T47D (cell line): ENCODE measurements at regions not wholly inside any gene's neighbourhood (a gene's known extent, or its start where the extent isn't known, plus 50 kb on each side); places are given as distances from the start of the nearest gene placed in this dataset.
A peak's percentile ranks its signal among the peaks of the same experiment; 100 is the strongest.

Source experiments
- DNase-seq, 2 experiments: peaks; one replicate each; pipeline versions ENCODE4 v3.0.0 to v3.0.0-alpha.2; 2011 to 2012; ENCODE audit warnings: low read depth in 1 of 2, low spot score in 1 of 2
- JUND ChIP-seq: IDR thresholded peaks from 2 replicates; pipeline ENCODE4 v1.6.1; 2012; ENCODE audit warnings: low read depth
- in situ Hi-C: cut with HindIII; loops from 2 replicates; pipeline ENCODE4 v1.10.0; 2016; ENCODE audit warnings: low sequenced_read_pairs, low pct_unique_long_range_greater_than_20kb

- TF ChIP-seq JUND = no peak
- DNase-seq = no peak
- in situ Hi-C loops = no loop called here
Measured at GRCh38 chr5:24053737-24054136, 546.3 kb downstream of the PRDM9 start.

DNA sequence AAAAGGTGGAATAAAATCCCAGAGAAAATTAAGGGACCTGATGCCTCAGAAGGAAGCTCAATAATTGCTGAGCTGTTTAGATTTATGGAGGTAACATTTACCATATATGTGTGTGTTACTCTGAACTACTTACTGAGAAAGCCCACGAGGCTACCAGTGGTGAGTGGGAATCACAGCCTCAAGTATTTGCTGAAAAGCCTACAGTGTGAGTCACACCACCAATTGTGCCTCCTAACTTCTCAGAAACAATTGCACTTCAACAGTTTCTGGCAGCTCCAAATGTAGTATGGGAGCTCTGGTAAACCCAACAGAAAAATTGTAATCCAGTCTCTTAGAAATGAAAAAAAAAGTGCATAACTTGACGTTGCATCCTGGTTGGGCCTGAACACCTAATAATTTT, 551.6 kb downstream of the PRDM9 start:
- DNase-seq = no peak
- in situ Hi-C loops = no loop called here
- TF ChIP-seq JUND = no peak

DNA sequence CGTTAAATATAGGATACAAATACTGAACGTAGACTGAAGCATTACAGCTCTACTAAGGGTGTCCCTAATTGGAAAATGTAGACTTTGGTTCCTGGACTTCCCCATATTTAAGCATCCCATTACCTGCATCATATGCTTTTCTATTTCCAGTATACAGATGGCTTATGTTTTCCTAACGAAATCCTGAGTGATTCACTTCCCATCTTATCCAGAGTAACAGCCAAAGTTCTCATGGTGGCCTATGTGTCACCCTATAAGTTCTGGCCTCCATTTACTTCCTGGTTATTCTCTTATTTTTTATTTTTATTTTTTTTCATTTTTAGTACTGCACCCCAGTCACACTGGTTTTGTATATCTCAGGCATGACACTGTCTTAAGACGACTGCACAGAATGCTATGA, 552.3 kb downstream of the PRDM9 start:
- DNase-seq = no peak
- TF ChIP-seq JUND = no peak
- in situ Hi-C loops = no loop called here

- no peak for TF ChIP-seq JUND
- in situ Hi-C loops = no loop called here
- no peak for DNase-seq
Measured at GRCh38 chr5:24065779-24066178, 558.4 kb downstream of the PRDM9 start.

DNA sequence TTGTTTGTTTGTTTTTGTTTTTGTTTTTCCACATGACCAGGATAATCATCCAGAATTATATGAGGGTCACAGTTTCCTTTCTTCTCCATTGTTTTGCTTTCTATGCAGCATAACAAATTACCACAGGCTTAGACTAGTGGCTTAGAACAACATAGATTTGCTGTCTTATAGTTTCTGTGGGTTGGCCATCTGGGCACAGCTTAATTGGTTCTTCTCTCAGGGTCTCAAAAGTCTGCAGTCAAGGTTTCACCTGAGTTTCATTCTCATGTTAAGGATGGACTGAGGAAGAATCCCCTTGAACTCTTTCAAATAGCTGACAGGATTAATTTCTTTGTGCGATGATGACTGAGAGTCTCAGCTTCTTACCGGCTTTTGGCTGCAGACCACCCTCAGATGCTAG, 559.8 kb downstream of the PRDM9 start:
- in situ Hi-C loops = no loop called here
- TF ChIP-seq JUND = no peak
- DNase-seq = no peak

- DNase-seq = no peak
- in situ Hi-C loops = no loop called here
- no peak for TF ChIP-seq JUND
Measured at GRCh38 chr5:24068524-24068923, 561.1 kb downstream of the PRDM9 start.

DNA sequence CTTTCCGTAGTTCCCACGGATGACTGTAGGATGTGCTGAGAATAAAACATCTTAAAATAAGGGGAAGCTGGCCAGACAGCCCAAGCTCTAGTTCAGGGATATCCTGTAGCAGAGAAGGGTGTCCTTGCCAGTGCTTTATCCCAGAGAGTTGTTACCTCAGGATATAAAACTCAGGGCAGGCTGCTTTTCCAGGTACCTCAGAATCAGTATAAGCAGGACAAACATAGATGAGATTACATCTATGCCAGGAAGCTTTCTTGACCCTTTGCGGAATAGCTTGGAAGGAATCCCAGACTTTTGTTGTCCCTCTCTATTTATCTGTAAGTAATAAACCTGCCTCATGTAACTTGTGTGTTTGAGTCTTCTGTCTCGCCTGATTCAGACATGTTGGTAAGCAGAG, 565.7 kb downstream of the PRDM9 start:
- in situ Hi-C loops = no loop called here
- DNase-seq = peak in 1 of 2 experiments; percentile 49
- no peak for TF ChIP-seq JUND

DNA sequence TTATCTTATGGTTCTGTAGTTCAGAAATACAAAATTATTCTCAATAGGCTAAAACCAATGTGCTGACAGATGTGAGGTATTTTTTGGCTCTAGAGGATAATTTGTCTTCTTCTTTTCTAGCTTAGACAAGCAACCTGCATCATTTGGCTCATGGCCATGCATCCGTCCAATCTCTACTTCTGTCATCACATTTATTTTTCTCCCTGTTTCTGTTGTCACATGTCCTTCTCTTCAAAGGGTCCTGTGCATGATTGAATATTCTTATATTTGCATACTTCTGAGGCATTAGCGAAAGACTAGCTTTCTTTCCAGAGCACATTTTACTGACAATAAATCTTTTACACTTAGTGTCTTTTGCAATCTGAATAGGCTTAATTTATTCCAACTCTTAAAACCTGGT, 564.7 kb downstream of the CDH10 start:
- in situ Hi-C loops = no loop called here
- no peak for TF ChIP-seq JUND
- no peak for DNase-seq

GRCh38 chr5:24094081-24094679, 550.6 kb downstream of the CDH10 start:
- no peak for TF ChIP-seq JUND
- DNase-seq = no peak
- in situ Hi-C loops = no loop called here

DNA sequence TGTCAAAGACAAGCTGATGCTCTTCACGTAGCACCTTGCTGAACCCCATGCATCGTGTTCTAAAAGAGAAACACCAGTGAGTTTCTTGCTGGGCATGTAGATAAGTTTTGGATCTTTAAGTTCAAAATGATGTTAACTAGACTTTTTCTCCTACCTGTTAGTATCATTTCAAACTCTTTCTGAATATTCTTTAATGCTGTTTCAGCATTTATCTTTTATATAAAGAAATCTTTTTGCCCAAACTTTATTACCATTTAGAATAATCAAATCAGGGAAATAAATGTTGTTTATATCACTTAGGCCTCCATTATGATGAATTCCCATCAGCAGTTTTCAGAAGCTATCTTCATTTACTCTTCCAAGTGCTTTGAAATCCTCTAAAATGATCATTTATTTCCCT, 542.8 kb downstream of the CDH10 start:
- DNase-seq = no peak
- in situ Hi-C loops = no loop called here
- TF ChIP-seq JUND = no peak

DNA sequence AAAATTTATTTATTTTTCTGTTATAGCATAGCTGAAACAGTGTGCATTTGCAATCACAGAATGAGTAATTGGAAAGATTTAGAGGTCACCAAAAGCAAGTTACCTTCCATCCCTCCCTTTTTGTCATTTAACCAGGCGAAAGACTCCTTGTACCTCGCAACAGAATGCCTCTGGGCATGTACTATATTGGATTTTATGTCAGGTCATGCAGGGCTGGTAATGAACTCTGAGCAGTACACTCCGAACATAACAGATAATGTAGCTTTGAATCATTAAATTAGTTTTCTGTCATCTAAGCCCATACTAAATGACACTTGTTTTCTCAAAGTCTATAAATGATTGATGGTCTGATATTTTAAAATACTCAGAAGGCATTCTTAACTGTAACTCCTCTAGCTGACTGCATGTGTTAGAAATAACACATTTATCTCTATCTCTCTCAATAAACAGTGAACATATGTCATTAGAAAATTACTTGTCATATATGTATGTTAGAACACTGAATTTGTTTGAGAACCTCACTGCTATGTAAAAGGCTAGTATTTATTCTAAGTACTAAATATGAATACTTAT, 541.2 kb downstream of the CDH10 start:
- TF ChIP-seq JUND = no peak
- no peak for DNase-seq
- in situ Hi-C loops = no loop called here

DNA sequence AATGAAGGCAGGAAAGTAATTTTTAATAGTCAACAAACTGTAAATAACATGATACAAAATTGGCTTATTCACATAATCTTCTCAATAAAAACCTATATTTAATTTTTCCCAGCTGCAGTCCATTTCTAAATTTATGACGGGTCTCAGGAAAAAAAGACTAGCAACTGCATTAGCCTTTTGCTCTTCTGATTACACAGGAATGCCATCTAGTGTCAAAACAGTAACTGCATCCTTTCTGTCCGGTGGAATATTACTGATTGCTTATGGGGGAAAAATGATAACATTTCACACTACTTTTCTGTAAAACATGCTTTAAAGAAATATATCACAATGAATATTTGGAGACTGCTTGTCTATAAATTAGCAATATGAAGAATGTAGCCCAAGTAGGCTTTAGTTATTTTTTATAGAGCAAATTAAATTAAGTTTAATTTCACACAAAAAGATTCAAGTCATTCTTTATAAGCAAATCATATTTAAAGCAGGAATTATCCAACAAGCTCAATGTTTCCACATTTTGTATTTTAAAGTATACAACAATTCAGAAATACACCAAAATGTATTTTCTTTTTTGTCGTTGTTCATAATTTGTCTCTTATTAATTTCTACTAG, 534.7 kb downstream of the CDH10 start:
- in situ Hi-C loops = no loop called here
- no peak for TF ChIP-seq JUND
- DNase-seq = peak; percentile 11 to 46

DNA sequence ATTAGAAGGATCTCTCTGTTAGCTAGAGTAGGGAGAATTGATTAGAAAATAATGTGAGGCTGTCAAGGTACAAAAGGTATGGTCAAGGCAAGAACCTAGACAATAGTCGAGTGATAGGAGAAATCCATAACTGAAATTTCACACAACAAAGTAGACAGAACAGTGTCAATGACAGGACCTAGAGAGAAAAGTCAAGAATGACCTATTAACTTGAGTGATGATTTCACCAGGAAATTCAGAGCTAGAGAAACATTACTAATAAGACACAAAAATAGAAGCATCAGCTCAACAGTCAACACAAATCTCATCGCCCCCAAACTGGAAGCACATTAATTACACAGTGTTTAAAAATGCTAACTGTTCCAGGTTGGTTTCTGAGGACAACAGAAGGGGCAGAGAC, 532.4 kb downstream of the CDH10 start:
- no peak for TF ChIP-seq JUND
- no peak for DNase-seq
- in situ Hi-C loops = no loop called here

DNA sequence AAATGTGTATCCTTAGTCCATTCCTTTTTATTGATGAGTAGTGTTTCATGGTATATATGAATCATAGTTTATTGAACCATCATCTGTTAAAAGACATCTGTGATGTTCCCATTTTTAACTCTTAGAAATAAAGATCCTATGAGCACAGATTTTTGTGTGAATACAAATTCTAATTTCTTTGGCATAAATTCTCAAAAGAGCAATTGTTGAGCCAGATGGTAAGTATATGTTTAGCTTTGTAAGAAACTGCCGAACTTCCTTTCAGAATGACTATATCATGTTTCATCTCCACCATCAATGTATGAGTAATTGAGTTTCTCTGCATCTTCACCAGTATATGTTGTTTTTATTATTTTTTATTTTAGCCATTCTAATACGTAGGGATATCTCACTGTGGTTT, 526.4 kb downstream of the CDH10 start:
- in situ Hi-C loops = no loop called here

More for the DNA sequence above, 526.4 kb downstream of the CDH10 start:
- DNase-seq = no peak
- no peak for TF ChIP-seq JUND
